ENCODE measurements at regions not wholly inside any gene's neighbourhood (a gene's known extent, or its start where the extent isn't known, plus 50 kb on each side); places are given as distances from the start of the nearest gene placed in this dataset.

GRCh38 chr11:70713988-70714665, 315.8 kb downstream of the CTTN start:
- no peaks in the 10 kb centered on the region for H3K36me3 ChIP-seq (ENCODE audit: low read length)
- H3K9me3 ChIP-seq (ENCODE audit: insufficient read depth, low read length), result no peaks in the 10 kb centered on the region
- no peak overlapping the region for H3K4me2 ChIP-seq (ENCODE audit: low read depth, low read length, poor library complexity, severe bottlenecking)
- TF ChIP-seq CTCF (IDR thresholded peaks at IDR 0.05; ENCODE audit: insufficient read depth, low read length, poor library complexity, severe bottlenecking) (no peak), EZH2phosphoT487 (conservative IDR thresholded peaks at IDR 0.05; ENCODE audit: low read length) (no peak)
- no peaks in the 10 kb centered on the region for H3F3A ChIP-seq (ENCODE audit: insufficient read depth)
- no peaks in the 10 kb centered on the region for H3K79me2 ChIP-seq (ENCODE audit: insufficient read depth, low read length)
- H3K27me3 ChIP-seq (ENCODE audit: low read length), result no peaks in the 10 kb centered on the region
- no peak overlapping the region for H3K9ac ChIP-seq (ENCODE audit: low read length)
- no peak overlapping the region for H2AFZ ChIP-seq (ENCODE audit: low read depth, low read length, severe bottlenecking)
- no peak overlapping the region for H3K4me3 ChIP-seq (ENCODE audit: insufficient read depth, low read length, poor library complexity, severe bottlenecking)
- no peak overlapping the region for H3K27ac ChIP-seq (ENCODE audit: low read depth, low read length)
- H3K9me2 ChIP-seq (replicated peaks; ENCODE audit: insufficient read depth, low read length), result no peaks in the 10 kb centered on the region
- no peaks in the 10 kb centered on the region for H4K20me1 ChIP-seq (ENCODE audit: low read depth, low read length)

- no peak overlapping the region for H3K4me3 ChIP-seq (ENCODE audit: insufficient read depth, low read length, poor library complexity, severe bottlenecking)
- H3K79me2 ChIP-seq (ENCODE audit: insufficient read depth, low read length), result no peaks in the 10 kb centered on the region
- no peak overlapping the region for H3K4me2 ChIP-seq (ENCODE audit: low read depth, low read length, poor library complexity, severe bottlenecking)
- H3K27me3 ChIP-seq (ENCODE audit: low read length), result no peaks in the 10 kb centered on the region
- H3K36me3 ChIP-seq (ENCODE audit: low read length), result no peaks in the 10 kb centered on the region
- no peak overlapping the region for H3K27ac ChIP-seq (ENCODE audit: low read depth, low read length)
- H3K9me3 ChIP-seq (ENCODE audit: insufficient read depth, low read length), result no peaks in the 10 kb centered on the region
- no peak overlapping the region for H2AFZ ChIP-seq (ENCODE audit: low read depth, low read length, severe bottlenecking)
- H3K9ac ChIP-seq (ENCODE audit: low read length), result no peak overlapping the region
- no peaks in the 10 kb centered on the region for H4K20me1 ChIP-seq (ENCODE audit: low read depth, low read length)
- H3F3A ChIP-seq (ENCODE audit: insufficient read depth), result no peaks in the 10 kb centered on the region
- no peaks in the 10 kb centered on the region for H3K9me2 ChIP-seq (replicated peaks; ENCODE audit: insufficient read depth, low read length)
- TF ChIP-seq CTCF (IDR thresholded peaks at IDR 0.05; ENCODE audit: insufficient read depth, low read length, poor library complexity, severe bottlenecking) (no peak), EZH2phosphoT487 (conservative IDR thresholded peaks at IDR 0.05; ENCODE audit: low read length) (no peak)
These were observed 317.0 kb downstream of the CTTN start for GRCh38 chr11:70715166-70715951.

- Histone ChIP-seq H3F3A (ENCODE audit: insufficient read depth) (no peaks in the 10 kb centered on the region), H3K27me3 (ENCODE audit: low read length) (no peaks in the 10 kb centered on the region), H4K20me1 (ENCODE audit: low read depth, low read length) (no peaks in the 10 kb centered on the region), H3K9ac (ENCODE audit: low read length) (no peak overlapping the region), H2AFZ (ENCODE audit: low read depth, low read length, severe bottlenecking) (no peak overlapping the region), H3K79me2 (ENCODE audit: insufficient read depth, low read length) (no peaks in the 10 kb centered on the region), H3K9me3 (ENCODE audit: insufficient read depth, low read length) (no peaks in the 10 kb centered on the region), H3K4me3 (ENCODE audit: insufficient read depth, low read length, poor library complexity, severe bottlenecking) (no peak overlapping the region), H3K4me2 (ENCODE audit: low read depth, low read length, poor library complexity, severe bottlenecking) (no peak overlapping the region), H3K27ac (ENCODE audit: low read depth, low read length) (no peak overlapping the region), H3K9me2 (replicated peaks; ENCODE audit: insufficient read depth, low read length) (no peaks in the 10 kb centered on the region), H3K36me3 (ENCODE audit: low read length) (no peaks in the 10 kb centered on the region)
- no peak for TF ChIP-seq EZH2phosphoT487 (conservative IDR thresholded peaks at IDR 0.05; ENCODE audit: low read length)
- TF ChIP-seq CTCF (IDR thresholded peaks at IDR 0.05; ENCODE audit: insufficient read depth, low read length, poor library complexity, severe bottlenecking), result no peak
These were observed 317.9 kb downstream of the CTTN start for GRCh38 chr11:70716216-70716615.
